GM23338 (cell line): ENCODE measurements at regions not wholly inside any gene's neighbourhood (a gene's known extent, or its start where the extent isn't known, plus 50 kb on each side); places are given as distances from the start of the nearest gene placed in this dataset.

Experiments
- CREB1 ChIP-seq: fragments of 250-450 bp; sonication (Bioruptor Pico); IDR thresholded peaks from 2 replicates; pipeline ENCODE4 v1.5.0; 2020; ENCODE audit warnings: low read depth, mild to moderate bottlenecking, moderate library complexity
- CTCF ChIP-seq, 2 experiments: fragments of 200-600 bp in 1 of 2; sonication (generic) in 1 of 2; conservative IDR thresholded peaks; 2 replicates each; pipeline versions ENCODE4 v1.5.1 to v1.6.1; 2016 to 2017; ENCODE audit warnings: antibody characterized with exemption in 2 of 2, low read depth in 2 of 2, mild to moderate bottlenecking in 2 of 2, moderate library complexity in 1 of 2
- EZH2 ChIP-seq: fragments of 200-600 bp; sonication (generic); IDR thresholded peaks from one replicate; pipeline ENCODE4 v1.8.0; 2017; ENCODE audit warnings: antibody characterized with exemption, mild to moderate bottlenecking, low read depth; ENCODE audit not compliant: unreplicated experiment
- EZH2phosphoT487 ChIP-seq: fragments of 200-600 bp; sonication (generic); IDR thresholded peaks from one replicate; pipeline ENCODE4 v1.8.1; 2018; ENCODE audit warnings: antibody characterized with exemption; ENCODE audit not compliant: unreplicated experiment
- JUNB ChIP-seq: IDR thresholded peaks from one replicate; pipeline ENCODE4 v1.6.1; 2016; ENCODE audit warnings: antibody characterized with exemption; ENCODE audit not compliant: unreplicated experiment
- POLR2AphosphoS5 ChIP-seq: IDR thresholded peaks from 2 replicates; pipeline ENCODE4 v1.6.1; 2016; ENCODE audit warnings: antibody characterized with exemption, low read depth
- REST ChIP-seq: IDR thresholded peaks from one replicate; pipeline ENCODE4 v1.6.1; 2018; ENCODE audit warnings: antibody characterized with exemption; ENCODE audit not compliant: unreplicated experiment
- STAT1 ChIP-seq: IDR thresholded peaks from one replicate; pipeline ENCODE4 v1.6.1; 2016; ENCODE audit warnings: antibody characterized with exemption; ENCODE audit not compliant: unreplicated experiment
- ZNF114 ChIP-seq: fragments of 250-450 bp; sonication (Bioruptor Pico); IDR thresholded peaks from 2 replicates; pipeline ENCODE4 v1.5.0; 2020; ENCODE audit warnings: mild to moderate bottlenecking, moderate library complexity
- TF ChIP-seq, protein P1 (sequence below): IDR thresholded peaks from 2 replicates; pipeline ENCODE4 v1.6.1; 2016; ENCODE audit warnings: antibody characterized with exemption

DNA sequence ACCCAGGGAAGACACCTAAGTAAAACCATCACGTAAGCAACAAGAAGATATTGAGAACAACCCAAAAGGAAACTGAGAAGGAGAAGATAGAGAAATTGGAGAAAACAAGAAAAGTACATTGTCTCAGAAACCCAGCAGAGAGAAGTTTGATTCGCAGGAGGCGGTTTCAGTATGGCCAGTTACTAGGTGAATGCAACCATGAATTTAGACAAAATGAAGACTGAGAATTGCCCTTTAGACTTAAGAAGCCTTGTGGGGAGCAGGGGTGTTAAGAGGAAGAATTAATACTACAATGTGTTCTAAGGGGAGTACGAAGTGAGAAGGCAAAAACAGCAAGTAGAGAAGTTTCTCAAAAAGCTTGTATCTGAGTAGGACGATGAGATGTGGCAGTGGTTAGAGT lies 229.3 kb upstream of the NEIL3 start:
- TF ChIP-seq CTCF (conservative IDR thresholded peaks at IDR 0.05; ENCODE audit: low read depth in 2 of 2) (no peak), EZH2 (no peak), POLR2AphosphoS5 (no peak), EZH2phosphoT487 (no peak), REST (no peak), STAT1 (no peak), CREB1 (CRISPR knock-in tag) (no peak), JUNB (no peak), ZNF114 (CRISPR knock-in tag) (no peak)
- TF ChIP-seq, protein P1, sequence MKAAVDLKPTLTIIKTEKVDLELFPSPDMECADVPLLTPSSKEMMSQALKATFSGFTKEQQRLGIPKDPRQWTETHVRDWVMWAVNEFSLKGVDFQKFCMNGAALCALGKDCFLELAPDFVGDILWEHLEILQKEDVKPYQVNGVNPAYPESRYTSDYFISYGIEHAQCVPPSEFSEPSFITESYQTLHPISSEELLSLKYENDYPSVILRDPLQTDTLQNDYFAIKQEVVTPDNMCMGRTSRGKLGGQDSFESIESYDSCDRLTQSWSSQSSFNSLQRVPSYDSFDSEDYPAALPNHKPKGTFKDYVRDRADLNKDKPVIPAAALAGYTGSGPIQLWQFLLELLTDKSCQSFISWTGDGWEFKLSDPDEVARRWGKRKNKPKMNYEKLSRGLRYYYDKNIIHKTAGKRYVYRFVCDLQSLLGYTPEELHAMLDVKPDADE = no peak
